ENCODE measurements at regions not wholly inside any gene's neighbourhood (a gene's known extent, or its start where the extent isn't known, plus 50 kb on each side); places are given as distances from the start of the nearest gene placed in this dataset.

GRCh38 chr4:158350161-158350560 is 139.9 kb downstream of the TMEM144 start:
- no peak overlapping the region for H3K9ac ChIP-seq (ENCODE audit: control insufficient read depth, extremely low read depth, insufficient read depth, low read length)
- TF ChIP-seq CTCF (optimal IDR thresholded peaks at IDR 0.05 in 1 of 3, IDR thresholded peaks at IDR 0.05 in 1 of 3, conservative IDR thresholded peaks at IDR 0.05 in 1 of 3; ENCODE audit: extremely low read depth in 1 of 3, insufficient read depth in 2 of 3, low read length in 3 of 3), result no peak
- no peak for TF ChIP-seq EZH2 (IDR thresholded peaks at IDR 0.05; ENCODE audit: low read length)
- H3K27me3 ChIP-seq (ENCODE audit: control insufficient read depth, extremely low read depth, insufficient read depth, low read length), result no peaks in the 10 kb centered on the region
- dilution Hi-C loops (cut with MboI; ENCODE audit: extremely low pct_ligation_motif_present, low sequenced_read_pairs), result no loop called here
- FAIRE-seq (no peak), DNase-seq (ENCODE audit: low read depth, low spot score) (no peak)
- no peak overlapping the region for H2AFZ ChIP-seq (ENCODE audit: control insufficient read depth, low read length)
- H3K4me2 ChIP-seq (ENCODE audit: control insufficient read depth, extremely low read depth, insufficient read depth, low read depth, low read length), result no peak overlapping the region
- H4K20me1 ChIP-seq (ENCODE audit: control insufficient read depth, extremely low read depth, insufficient read depth, low read length), result no peaks in the 10 kb centered on the region
- H3K27ac ChIP-seq (ENCODE audit: control insufficient read depth, insufficient read depth, low read length), result no peak overlapping the region
- no peaks in the 10 kb centered on the region for H3K9me3 ChIP-seq (ENCODE audit: control insufficient read depth, low read depth, low read length)
- no peaks in the 10 kb centered on the region for H3K4me1 ChIP-seq (ENCODE audit: control insufficient read depth, extremely low read depth, insufficient read depth, low read length)
- no peak overlapping the region for H3K4me3 ChIP-seq (ENCODE audit: control insufficient read depth in 2 of 3, extremely low read depth in 1 of 3, insufficient read depth in 2 of 3, low read depth in 1 of 3, low read length in 3 of 3)
- no peaks in the 10 kb centered on the region for H3K9me1 ChIP-seq (ENCODE audit: control insufficient read depth, extremely low read depth, insufficient read depth, low read length)
- no peaks in the 10 kb centered on the region for H3K79me2 ChIP-seq (ENCODE audit: control insufficient read depth, insufficient read depth, low read length)
- H3K36me3 ChIP-seq (ENCODE audit: control insufficient read depth in 2 of 2, extremely low read depth in 1 of 2, insufficient read depth in 2 of 2, low read length in 2 of 2), result no peaks in the 10 kb centered on the region

GRCh38 chr4:158353541-158354304 is 143.4 kb downstream of the TMEM144 start:
- H3K9ac ChIP-seq (ENCODE audit: control insufficient read depth, extremely low read depth, insufficient read depth, low read length), result no peak overlapping the region
- no peaks in the 10 kb centered on the region for H3K36me3 ChIP-seq (ENCODE audit: control insufficient read depth in 2 of 2, extremely low read depth in 1 of 2, insufficient read depth in 2 of 2, low read length in 2 of 2)
- FAIRE-seq, result no peak
- H3K27me3 ChIP-seq (ENCODE audit: control insufficient read depth, extremely low read depth, insufficient read depth, low read length), result no peaks in the 10 kb centered on the region
- H3K4me2 ChIP-seq (ENCODE audit: control insufficient read depth, extremely low read depth, insufficient read depth, low read depth, low read length), result no peak overlapping the region
- dilution Hi-C loops (cut with MboI; ENCODE audit: extremely low pct_ligation_motif_present, low sequenced_read_pairs), result no loop called here
- H4K20me1 ChIP-seq (ENCODE audit: control insufficient read depth, extremely low read depth, insufficient read depth, low read length), result no peaks in the 10 kb centered on the region
- TF ChIP-seq CTCF (optimal IDR thresholded peaks at IDR 0.05 in 1 of 3, IDR thresholded peaks at IDR 0.05 in 1 of 3, conservative IDR thresholded peaks at IDR 0.05 in 1 of 3; ENCODE audit: extremely low read depth in 1 of 3, insufficient read depth in 2 of 3, low read length in 3 of 3) (no peak), EZH2 (IDR thresholded peaks at IDR 0.05; ENCODE audit: low read length) (no peak)
- no peak overlapping the region for H3K4me3 ChIP-seq (ENCODE audit: control insufficient read depth in 2 of 3, extremely low read depth in 1 of 3, insufficient read depth in 2 of 3, low read depth in 1 of 3, low read length in 3 of 3)
- H2AFZ ChIP-seq (ENCODE audit: control insufficient read depth, low read length), result no peak overlapping the region
- H3K9me3 ChIP-seq (ENCODE audit: control insufficient read depth, low read depth, low read length), result no peaks in the 10 kb centered on the region
- no peaks in the 10 kb centered on the region for H3K79me2 ChIP-seq (ENCODE audit: control insufficient read depth, insufficient read depth, low read length)
- H3K4me1 ChIP-seq (ENCODE audit: control insufficient read depth, extremely low read depth, insufficient read depth, low read length), result no peaks in the 10 kb centered on the region
- H3K27ac ChIP-seq (ENCODE audit: control insufficient read depth, insufficient read depth, low read length), result no peak overlapping the region
- H3K9me1 ChIP-seq (ENCODE audit: control insufficient read depth, extremely low read depth, insufficient read depth, low read length), result no peaks in the 10 kb centered on the region
- no peak for DNase-seq (ENCODE audit: low read depth, low spot score)
